IMR-90 (cell line): ENCODE measurements at regions not wholly inside any gene's neighbourhood (a gene's known extent, or its start where the extent isn't known, plus 50 kb on each side); places are given as distances from the start of the nearest gene placed in this dataset.

Experiments used
- ATAC-seq: fragments of 200-7000 bp; cut with Tn5 transposase; 2 replicates; pipeline ENCODE4 v1.9.1; 2020; ENCODE audit warnings: low read depth, mild to moderate bottlenecking, moderate library complexity
- BruUV-seq: library from RNA; stranded (reverse); fragments of 400-500 nt; replicated peaks from 2 replicates; lab custom pipeline; 2021; lab: Mats Ljungman, UMichigan
- CTCF ChIA-PET: fragments of 300-600 bp; formaldehyde crosslinking; extraction: SDS; loops from one replicate; lab custom pipeline; 2021; ENCODE audit warnings: antibody characterized with exemption; lab: Yijun Ruan, JAX
- POLR2A ChIA-PET: fragments of 300-600 bp; sonication (Branson Sonifier 250); formaldehyde crosslinking; loops from one replicate; lab custom pipeline; 2022; ENCODE audit warnings: antibody characterized with exemption; ENCODE audit not compliant: unreplicated experiment; lab: Charles Lee
- DNase-seq: peaks from one replicate; pipeline ENCODE4 v3.0.0; 2013
- H2AFZ ChIP-seq: replicated peaks from 2 replicates; pipeline ENCODE3; 2013; ENCODE audit warnings: low read length, mild to moderate bottlenecking; ENCODE audit not compliant: poor library complexity
- H2AK5ac ChIP-seq: 2 replicates; pipeline ENCODE4 v1.6.1; 2013; ENCODE audit warnings: low read depth, low read length, inconsistent platforms
- H2AK9ac ChIP-seq: replicated peaks from 2 replicates; pipeline ENCODE3; 2013; ENCODE audit warnings: mild to moderate bottlenecking, low read depth, low read length, moderate library complexity; ENCODE audit not compliant: poor library complexity
- H2BK120ac ChIP-seq: 2 replicates; pipeline ENCODE4 v1.6.1; 2013; ENCODE audit warnings: low read depth, low read length, inconsistent platforms
- H2BK15ac ChIP-seq: 3 replicates; pipeline ENCODE4 v1.6.1; 2013; ENCODE audit warnings: low read depth, low read length, inconsistent platforms
- H2BK20ac ChIP-seq: 2 replicates; pipeline ENCODE4 v1.6.1; 2013; ENCODE audit warnings: low read depth, mild to moderate bottlenecking, inconsistent platforms, low read length, moderate library complexity
- H2BK5ac ChIP-seq: 2 replicates; pipeline ENCODE4 v1.6.1; 2013; ENCODE audit warnings: mild to moderate bottlenecking, low read depth, low read length, inconsistent platforms; ENCODE audit not compliant: poor library complexity, severe bottlenecking
- H3K14ac ChIP-seq: replicated peaks from 2 replicates; pipeline ENCODE4 v1.6.1; 2013; ENCODE audit warnings: low read depth, low read length, inconsistent platforms
- H3K18ac ChIP-seq: 2 replicates; pipeline ENCODE4 v1.6.1; 2013; ENCODE audit warnings: low read depth, low read length, control low read depth
- H3K23ac ChIP-seq: 2 replicates; pipeline ENCODE4 v1.6.1; 2013; ENCODE audit warnings: low read depth, low read length, inconsistent platforms
- H3K27ac ChIP-seq: 2 replicates; pipeline ENCODE4 v1.5.1; 2013; ENCODE audit warnings: mild to moderate bottlenecking, control low read depth, low read length; ENCODE audit not compliant: insufficient read depth
- H3K27me3 ChIP-seq: 2 replicates; pipeline ENCODE4 v1.6.1; 2013; ENCODE audit warnings: low read length; ENCODE audit not compliant: control insufficient read depth, insufficient read depth
- H3K36me3 ChIP-seq: 2 replicates; pipeline ENCODE4 v1.6.1; 2013; ENCODE audit warnings: low read length, mixed read lengths; ENCODE audit not compliant: control insufficient read depth, insufficient read depth
- H3K4ac ChIP-seq: 2 replicates; pipeline ENCODE4 v1.6.1; 2013; ENCODE audit warnings: low read depth, low read length, inconsistent platforms
- H3K4me1 ChIP-seq: 2 replicates; pipeline ENCODE4 v1.6.1; 2013; ENCODE audit warnings: low read length, mixed read lengths; ENCODE audit not compliant: control insufficient read depth, insufficient read depth
- H3K4me2 ChIP-seq: 2 replicates; pipeline ENCODE4 v1.6.1; 2013; ENCODE audit warnings: low read depth, mild to moderate bottlenecking, control low read depth, low read length, moderate library complexity
- H3K4me3 ChIP-seq: 2 replicates; pipeline ENCODE4 v1.5.1; 2013; ENCODE audit warnings: low read depth, mild to moderate bottlenecking, control low read depth, low read length, moderate library complexity; ENCODE audit not compliant: insufficient read depth
- H3K56ac ChIP-seq: 2 replicates; pipeline ENCODE4 v1.6.1; 2013; ENCODE audit warnings: low read length, inconsistent platforms; ENCODE audit not compliant: insufficient read depth; ENCODE audit errors: extremely low read depth
- H3K79me1 ChIP-seq, 2 experiments: 2 replicates each; pipeline ENCODE4 v1.6.1; 2013; ENCODE audit warnings: low read length in 2 of 2, inconsistent platforms in 1 of 2, low read depth in 1 of 2
- H3K9ac ChIP-seq: 2 replicates; pipeline ENCODE4 v1.6.1; 2013; ENCODE audit warnings: low read depth, low read length, control low read depth
- H3K9me1 ChIP-seq: 2 replicates; pipeline ENCODE4 v1.6.1; 2013; ENCODE audit warnings: low read length, inconsistent platforms; ENCODE audit not compliant: insufficient read depth
- H3K9me3 ChIP-seq: 2 replicates; pipeline ENCODE4 v1.6.1; 2013; ENCODE audit warnings: low read length; ENCODE audit not compliant: control insufficient read depth, insufficient read depth
- H4K20me1 ChIP-seq: 2 replicates; pipeline ENCODE4 v1.6.1; 2013; ENCODE audit warnings: low read length, inconsistent platforms; ENCODE audit not compliant: insufficient read depth
- H4K5ac ChIP-seq: 2 replicates; pipeline ENCODE4 v1.6.1; 2013; ENCODE audit warnings: mild to moderate bottlenecking, low read depth, low read length, control low read depth
- H4K8ac ChIP-seq, 2 experiments: 2 replicates each; pipeline ENCODE4 v1.6.1; 2013; ENCODE audit warnings: low read depth in 2 of 2, low read length in 2 of 2, control low read depth in 1 of 2, inconsistent platforms in 1 of 2
- H4K91ac ChIP-seq: 2 replicates; pipeline ENCODE4 v1.6.1; 2013; ENCODE audit warnings: low read depth, low read length, inconsistent platforms; ENCODE audit not compliant: insufficient read depth
- CTCF ChIP-seq: conservative IDR thresholded peaks from 2 replicates; pipeline ENCODE4 v1.5.1; 2012; ENCODE audit warnings: mild to moderate bottlenecking, low read depth, low read length, improper control_type of control experiment
- ELK1 ChIP-seq: fragments of 150-350 bp; IDR thresholded peaks from 2 replicates; pipeline ENCODE4 v1.6.1; 2016; ENCODE audit warnings: low read depth, mild to moderate bottlenecking, low read length, moderate library complexity, borderline replicate concordance
- FOS ChIP-seq: fragments of 150-350 bp; IDR thresholded peaks from 2 replicates; pipeline ENCODE4 v1.6.1; 2016; ENCODE audit warnings: low read depth, low read length
- MAFK ChIP-seq: IDR thresholded peaks from 2 replicates; pipeline ENCODE4 v1.6.1; 2012; ENCODE audit warnings: low read depth, low read length, improper control_type of control experiment
- RCOR1 ChIP-seq: IDR thresholded peaks from 2 replicates; pipeline ENCODE4 v1.6.1; 2012; ENCODE audit warnings: mild to moderate bottlenecking, low read length, improper control_type of control experiment; ENCODE audit not compliant: insufficient replicate concordance
- RFX5 ChIP-seq: IDR thresholded peaks from 2 replicates; pipeline ENCODE4 v1.8.0; 2012; ENCODE audit warnings: low read depth, mild to moderate bottlenecking, low read length, moderate library complexity
- USF2 ChIP-seq: fragments of 150-350 bp; IDR thresholded peaks from 2 replicates; pipeline ENCODE4 v1.6.1; 2017; ENCODE audit warnings: mild to moderate bottlenecking, antibody characterized with exemption, low read length, low read depth
- WGBS, 2 experiments: methylation state at CpG; one replicate each; pipeline versions ENCODE4 v1.1.5 to v1.1.7; 2013; ENCODE audit warnings: missing lambda C conversion rate in 2 of 2; ENCODE audit not compliant: insufficient read length in 1 of 2; ENCODE audit errors: extremely low coverage in 2 of 2; 5-methylcytosine and 5-hydroxymethylcytosine counted together
- dilution Hi-C: fragments of 300-500 bp; cut with HindIII; formaldehyde crosslinking; loops from one replicate; pipeline ENCODE4 v1.14.3; 2018; ENCODE audit warnings: low sequenced_read_pairs; ENCODE audit not compliant: unreplicated experiment
- in situ Hi-C: fragments of 300-500 bp; cut with MboI; formaldehyde crosslinking; loops from 3 replicates; pipeline ENCODE4 v1.14.3; 2019; ENCODE audit warnings: low sequenced_read_pairs, inconsistent platforms, mixed read lengths
- intact Hi-C: fragments of 100-400 bp; cut with micrococcal nuclease; formaldehyde crosslinking; loops from 2 replicates; pipeline ENCODE4 v1.10.0; 2022

- no peak overlapping the region for H3K56ac ChIP-seq
- no peaks in the 10 kb centered on the region for H3K36me3 ChIP-seq
- H2BK120ac ChIP-seq, result no peak overlapping the region
- H2AK9ac ChIP-seq, result no peak overlapping the region
- ChIA-PET CTCF (interaction anchor here (0.7 kb wide), 1 partner anchor 572 kb away, joined by 3 read pairs; no protein-coding TSS in a partner anchor), POLR2A (no interaction called here)
- no peak overlapping the region for H3K14ac ChIP-seq
- no peak overlapping the region for H4K91ac ChIP-seq
- H3K4me1 ChIP-seq, result no peaks in the 10 kb centered on the region
- TF ChIP-seq CTCF, result no peak
- no peak for TF ChIP-seq ELK1
- no peak for TF ChIP-seq MAFK
- TF ChIP-seq RCOR1, result no peak
- TF ChIP-seq USF2, result no peak
- no peak for TF ChIP-seq RFX5
- TF ChIP-seq FOS, result no peak
- H2BK15ac ChIP-seq, result no peak overlapping the region
- no peaks in the 10 kb centered on the region for H3K79me1 ChIP-seq
- no peak overlapping the region for H4K5ac ChIP-seq
- no peak overlapping the region for H3K4me2 ChIP-seq
- H3K9me1 ChIP-seq, result no peaks in the 10 kb centered on the region
- in situ Hi-C loops (no loop called here), dilution Hi-C loops (no loop called here), intact Hi-C loops (no loop called here)
- H3K9ac ChIP-seq, result no peak overlapping the region
- H2BK20ac ChIP-seq, result no peak overlapping the region
- H3K4ac ChIP-seq, result no peak overlapping the region
- no peak overlapping the region for H3K23ac ChIP-seq
- no peaks in the 10 kb centered on the region for H3K27me3 ChIP-seq
- no peak overlapping the region for H2BK5ac ChIP-seq
- no peak for DNase-seq
- ATAC-seq, result no peak
- no peaks in the 10 kb centered on the region for H4K20me1 ChIP-seq
- H4K8ac ChIP-seq, result no peak overlapping the region
- whole genome bisulfite sequencing, 2 experiments, result no CpG with 5 or more reads among the region's 3 CpGs
- no peak overlapping the region for H3K18ac ChIP-seq
- H3K4me3 ChIP-seq, result no peak overlapping the region
- no TSS peak for BruUV-seq
- peaks cover 8% of the 10 kb centered on the region; the same call in 1 of the 2 replicates for H3K9me3 ChIP-seq
- H3K27ac ChIP-seq, result no peak overlapping the region
- no peak overlapping the region for H2AK5ac ChIP-seq
- H2AFZ ChIP-seq, result no peak overlapping the region
Observed at GRCh38 chr12:86523844-86524243, 267.7 kb upstream of the MGAT4C start.
